IPS-15b (cell line): ENCODE measurements at regions not wholly inside any gene's neighbourhood (a gene's known extent, or its start where the extent isn't known, plus 50 kb on each side); places are given as distances from the start of the nearest gene placed in this dataset.
"Not testable (repeated sequence)": the region's sequence is repeated elsewhere in the genome, so short reads cannot be mapped to it uniquely, and the experiment has no call there.

Source experiments
- H3K27me3 ChIP-seq: one replicate; pipeline ENCODE4 v1.6.1; 2013; ENCODE audit warnings: low read length; ENCODE audit not compliant: control insufficient read depth, insufficient read depth
- H3K36me3 ChIP-seq: one replicate; pipeline ENCODE4 v1.6.1; 2013; ENCODE audit warnings: low read length; ENCODE audit not compliant: control insufficient read depth, insufficient read depth
- H3K4me1 ChIP-seq: one replicate; pipeline ENCODE4 v1.6.1; 2013; ENCODE audit warnings: mild to moderate bottlenecking, low read length; ENCODE audit not compliant: control insufficient read depth, insufficient read depth
- H3K4me3 ChIP-seq: one replicate; pipeline ENCODE4 v1.5.1; 2013; ENCODE audit warnings: low read depth, low read length
- H3K9ac ChIP-seq: one replicate; pipeline ENCODE4 v1.6.1; 2013; ENCODE audit warnings: low read depth, mild to moderate bottlenecking, low read length
- H3K9me3 ChIP-seq: one replicate; pipeline ENCODE4 v1.6.1; 2013; ENCODE audit warnings: mild to moderate bottlenecking, low read length; ENCODE audit not compliant: control insufficient read depth, insufficient read depth

- H3K27me3 ChIP-seq, result no peaks in the 10 kb centered on the region
- H3K4me3 ChIP-seq, result no peak overlapping the region
- H3K36me3 ChIP-seq, result no peaks in the 10 kb centered on the region
- H3K9ac ChIP-seq, result no peak overlapping the region
- no peaks in the 10 kb centered on the region for H3K4me1 ChIP-seq
- no peaks in the 10 kb centered on the region for H3K9me3 ChIP-seq
Observed at GRCh38 chr9:28961623-28962022, 1388.3 kb upstream of the C9orf72 start.

- no peaks in the 10 kb centered on the region for H3K36me3 ChIP-seq
- no peaks in the 10 kb centered on the region for H3K9me3 ChIP-seq
- no peak overlapping the region for H3K9ac ChIP-seq
- no peak overlapping the region for H3K4me3 ChIP-seq
- peaks cover 33% of the 10 kb centered on the region for H3K4me1 ChIP-seq
- no peaks in the 10 kb centered on the region for H3K27me3 ChIP-seq
Observed at GRCh38 chr9:28967226-28967625, 1393.9 kb upstream of the C9orf72 start.

GRCh38 chr9:28970241-28970654 lies 1397.0 kb upstream of the C9orf72 start:
- Histone ChIP-seq H3K27me3 (no peaks in the 10 kb centered on the region), H3K4me3 (peak overlapping the region; percentile 36), H3K36me3 (no peaks in the 10 kb centered on the region), H3K9ac (peak overlapping the region; percentile 62), H3K4me1 (peaks cover 33% of the 10 kb centered on the region), H3K9me3 (no peaks in the 10 kb centered on the region)

- Histone ChIP-seq H3K4me1 (peaks cover 31% of the 10 kb centered on the region), H3K4me3 (no peak overlapping the region), H3K9ac (no peak overlapping the region), H3K27me3 (no peaks in the 10 kb centered on the region), H3K36me3 (no peaks in the 10 kb centered on the region), H3K9me3 (no peaks in the 10 kb centered on the region)
Observed at GRCh38 chr9:28971881-28972280, 1398.6 kb upstream of the C9orf72 start.

GRCh38 chr9:28976250-28976649 lies 1403.0 kb upstream of the C9orf72 start:
- no peak overlapping the region for H3K9ac ChIP-seq
- H3K4me3 ChIP-seq, result no peak overlapping the region
- peaks cover 2% of the 10 kb centered on the region for H3K4me1 ChIP-seq
- H3K27me3 ChIP-seq, result no peaks in the 10 kb centered on the region
- no peaks in the 10 kb centered on the region for H3K36me3 ChIP-seq
- no peaks in the 10 kb centered on the region for H3K9me3 ChIP-seq

- Histone ChIP-seq H3K9me3 (no peaks in the 10 kb centered on the region), H3K36me3 (no peaks in the 10 kb centered on the region), H3K9ac (no peak overlapping the region), H3K4me3 (no peak overlapping the region), H3K4me1 (no peaks in the 10 kb centered on the region), H3K27me3 (no peaks in the 10 kb centered on the region)
Observed at GRCh38 chr9:28976684-28977083, 1403.4 kb upstream of the C9orf72 start.

- Histone ChIP-seq H3K9ac (no peak overlapping the region), H3K27me3 (no peaks in the 10 kb centered on the region), H3K9me3 (no peaks in the 10 kb centered on the region), H3K4me3 (no peak overlapping the region), H3K36me3 (no peaks in the 10 kb centered on the region), H3K4me1 (no peaks in the 10 kb centered on the region)
Observed at GRCh38 chr9:28981129-28981528, 1407.8 kb upstream of the C9orf72 start.

GRCh38 chr9:28981711-28982110 lies 1408.4 kb upstream of the C9orf72 start:
- no peak overlapping the region for H3K4me3 ChIP-seq
- no peaks in the 10 kb centered on the region for H3K27me3 ChIP-seq
- no peaks in the 10 kb centered on the region for H3K4me1 ChIP-seq
- H3K9ac ChIP-seq, result no peak overlapping the region
- H3K36me3 ChIP-seq, result no peaks in the 10 kb centered on the region
- H3K9me3 ChIP-seq, result no peaks in the 10 kb centered on the region

GRCh38 chr9:28984016-28984415 lies 1410.7 kb upstream of the C9orf72 start:
- no peak overlapping the region for H3K4me3 ChIP-seq

GRCh38 chr9:28990009-28990408 lies 1416.7 kb upstream of the C9orf72 start:
- not testable (repeated sequence) for H3K4me3 ChIP-seq, H3K9me3 ChIP-seq, H3K4me1 ChIP-seq, H3K9ac ChIP-seq, H3K36me3 ChIP-seq, H3K27me3 ChIP-seq

More at GRCh38 chr9:28984016-28984415, 1410.7 kb upstream of the C9orf72 start:
- H3K9ac ChIP-seq, result no peak overlapping the region
- no peaks in the 10 kb centered on the region for H3K9me3 ChIP-seq
- no peaks in the 10 kb centered on the region for H3K27me3 ChIP-seq
- no peaks in the 10 kb centered on the region for H3K36me3 ChIP-seq
- H3K4me1 ChIP-seq, result no peaks in the 10 kb centered on the region

GRCh38 chr9:28999057-28999456 lies 1425.8 kb upstream of the C9orf72 start:
- no peak overlapping the region for H3K9ac ChIP-seq
- no peaks in the 10 kb centered on the region for H3K36me3 ChIP-seq
- no peaks in the 10 kb centered on the region for H3K4me1 ChIP-seq
- no peak overlapping the region for H3K4me3 ChIP-seq
- no peaks in the 10 kb centered on the region for H3K9me3 ChIP-seq
- no peaks in the 10 kb centered on the region for H3K27me3 ChIP-seq

GRCh38 chr9:28999806-29000205 lies 1426.5 kb upstream of the C9orf72 start:
- H3K4me3 ChIP-seq, result no peak overlapping the region
- H3K4me1 ChIP-seq, result no peaks in the 10 kb centered on the region
- no peaks in the 10 kb centered on the region for H3K36me3 ChIP-seq
- no peaks in the 10 kb centered on the region for H3K9me3 ChIP-seq
- H3K9ac ChIP-seq, result no peak overlapping the region
- H3K27me3 ChIP-seq, result no peaks in the 10 kb centered on the region

GRCh38 chr9:29001006-29001405 lies 1427.7 kb upstream of the C9orf72 start:
- Histone ChIP-seq H3K9me3 (no peaks in the 10 kb centered on the region), H3K27me3 (no peaks in the 10 kb centered on the region), H3K9ac (no peak overlapping the region), H3K4me3 (no peak overlapping the region), H3K4me1 (no peaks in the 10 kb centered on the region), H3K36me3 (no peaks in the 10 kb centered on the region)
